Sigmoid colon (tissue), 6 donors: ENCODE measurements at regions not wholly inside any gene's neighbourhood (a gene's known extent, or its start where the extent isn't known, plus 50 kb on each side); places are given as distances from the start of the nearest gene placed in this dataset.

Experiments used
- DNase-seq: peaks from one replicate; pipeline ENCODE4 v3.0.0-alpha.2; 2019
- H3K27ac ChIP-seq, 4 donors: fragments of 200-600 bp; sonication (generic); one replicate each; pipeline ENCODE4 v1.5.1; 2016 to 2019; ENCODE audit warnings: mild to moderate bottlenecking in 1 of 4
- H3K27me3 ChIP-seq, 3 donors: fragments of 200-600 bp; sonication (generic); one replicate each; pipeline ENCODE4 v1.5.1; 2019; ENCODE audit warnings: mild to moderate bottlenecking in 1 of 3
- H3K36me3 ChIP-seq, 4 donors: fragments of 200-600 bp; sonication (generic); one replicate each; pipeline ENCODE4 v1.5.1; 2016 to 2019
- H3K4me1 ChIP-seq, 4 donors: fragments of 200-600 bp; sonication (generic); one replicate each; pipeline ENCODE4 v1.5.1; 2017 to 2019
- H3K4me3 ChIP-seq, 4 donors: fragments of 200-600 bp; sonication (generic); one replicate each; pipeline ENCODE4 v1.5.1; 2017 to 2019; ENCODE audit warnings: mild to moderate bottlenecking in 2 of 4, moderate library complexity in 1 of 4
- H3K9me3 ChIP-seq, 4 donors: fragments of 200-600 bp in 3 of 4; sonication (generic) in 3 of 4; one replicate each; pipeline versions ENCODE4 v1.5.1 to v1.6.1; 2013 to 2019
- EP300 ChIP-seq, 4 donors: sonication (generic); formaldehyde crosslinking; IDR thresholded peaks; one replicate each; pipeline ENCODE4 v1.6.1; 2017; ENCODE audit warnings: antibody characterized with exemption in 4 of 4
- POLR2A ChIP-seq, 2 donors: fragments of 450-650 bp; IDR thresholded peaks; one replicate each; pipeline ENCODE4 v1.6.1; 2016; ENCODE audit warnings: antibody characterized with exemption in 2 of 2, mild to moderate bottlenecking in 2 of 2, moderate library complexity in 2 of 2
- POLR2AphosphoS5 ChIP-seq, 4 donors: sonication (generic); formaldehyde crosslinking; IDR thresholded peaks; one replicate each; pipeline ENCODE4 v1.6.1; 2017; ENCODE audit warnings: antibody characterized with exemption in 4 of 4
- WGBS, 2 donors: extraction: QIAGEN DNeasy Blood & Tissue Kit; methylation state at CpG; one replicate each; pipeline ENCODE4 v1.1.7; 2013; 5-methylcytosine and 5-hydroxymethylcytosine counted together
- intact Hi-C: fragments of 100-400 bp; cut with DNase I; formaldehyde crosslinking; loops from one replicate; pipeline ENCODE4 v1.15.1; 2023
- TF ChIP-seq, protein P1 (sequence below), 4 experiments: fragments of 450-650 bp in 3 of 4; fragments of 200-600 bp in 1 of 4; IDR thresholded peaks; one replicate each; pipeline ENCODE4 v1.5.1; 2016 to 2019; ENCODE audit warnings: antibody characterized with exemption in 4 of 4, mild to moderate bottlenecking in 3 of 4, moderate library complexity in 2 of 4
- donor health status: healthy with polysubstance abuse.
- donor health status: healthy.

GRCh38 chr10:3631701-3632330, 153.2 kb downstream of the KLF6 start:
- no peaks in the 10 kb centered on the region for H3K9me3 ChIP-seq
- no peak overlapping the region for H3K4me3 ChIP-seq
- no peak overlapping the region for H3K27ac ChIP-seq
- DNase-seq, result no peak
- H3K4me1 ChIP-seq, result no peaks in the 10 kb centered on the region
- 85 to 87% methylated on average over 5 of the region's 5 CpGs for WGBS, 2 donors
- no peaks in the 10 kb centered on the region for H3K36me3 ChIP-seq
- TF ChIP-seq EP300 (IDR thresholded peaks at IDR 0.05) (no peak), POLR2A (IDR thresholded peaks at IDR 0.05) (no peak), POLR2AphosphoS5 (IDR thresholded peaks at IDR 0.05) (no peak)
- TF ChIP-seq, protein P1, sequence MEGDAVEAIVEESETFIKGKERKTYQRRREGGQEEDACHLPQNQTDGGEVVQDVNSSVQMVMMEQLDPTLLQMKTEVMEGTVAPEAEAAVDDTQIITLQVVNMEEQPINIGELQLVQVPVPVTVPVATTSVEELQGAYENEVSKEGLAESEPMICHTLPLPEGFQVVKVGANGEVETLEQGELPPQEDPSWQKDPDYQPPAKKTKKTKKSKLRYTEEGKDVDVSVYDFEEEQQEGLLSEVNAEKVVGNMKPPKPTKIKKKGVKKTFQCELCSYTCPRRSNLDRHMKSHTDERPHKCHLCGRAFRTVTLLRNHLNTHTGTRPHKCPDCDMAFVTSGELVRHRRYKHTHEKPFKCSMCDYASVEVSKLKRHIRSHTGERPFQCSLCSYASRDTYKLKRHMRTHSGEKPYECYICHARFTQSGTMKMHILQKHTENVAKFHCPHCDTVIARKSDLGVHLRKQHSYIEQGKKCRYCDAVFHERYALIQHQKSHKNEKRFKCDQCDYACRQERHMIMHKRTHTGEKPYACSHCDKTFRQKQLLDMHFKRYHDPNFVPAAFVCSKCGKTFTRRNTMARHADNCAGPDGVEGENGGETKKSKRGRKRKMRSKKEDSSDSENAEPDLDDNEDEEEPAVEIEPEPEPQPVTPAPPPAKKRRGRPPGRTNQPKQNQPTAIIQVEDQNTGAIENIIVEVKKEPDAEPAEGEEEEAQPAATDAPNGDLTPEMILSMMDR (IDR thresholded peaks at IDR 0.05), result no peak
- H3K27me3 ChIP-seq, result no peaks in the 10 kb centered on the region
- intact Hi-C loops, result no loop called here

DNA sequence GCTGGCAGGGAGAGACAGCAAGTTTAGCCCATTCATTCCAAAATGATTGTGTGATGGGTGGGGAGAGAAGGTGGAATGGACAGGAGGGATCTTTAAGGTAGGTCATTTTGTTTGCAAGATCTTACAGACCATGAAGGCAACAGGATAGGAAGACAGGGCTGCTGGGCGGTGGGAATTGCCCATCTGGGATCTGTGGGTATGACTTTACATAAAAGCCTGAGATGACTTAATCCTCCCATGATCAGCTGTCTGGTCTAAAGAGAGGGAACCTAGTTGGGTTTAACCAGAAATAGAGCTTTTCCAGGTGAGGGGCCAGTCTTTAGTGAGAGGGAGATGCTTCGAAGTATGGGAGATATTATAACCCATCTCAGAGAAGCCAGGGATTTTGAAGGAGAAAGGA, 153.7 kb downstream of the KLF6 start:
- intact Hi-C loops, result no loop called here

GRCh38 chr10:3625959-3626751, 158.9 kb downstream of the KLF6 start:
- DNase-seq, result no peak
- peaks cover 0 to 35% (median 17%) of the 10 kb centered on the region in 4 donors for H3K4me1 ChIP-seq
- peak overlapping the region in 2 of 4 donors; percentile 15 to 65 for H3K27ac ChIP-seq
- no peaks in the 10 kb centered on the region for H3K27me3 ChIP-seq
- no peak overlapping the region for H3K4me3 ChIP-seq
- WGBS, 2 donors, result 82 to 88% methylated on average over 11 of the region's 11 CpGs
- H3K9me3 ChIP-seq, result no peaks in the 10 kb centered on the region
- intact Hi-C loops, result loop anchor here (5.0 kb wide), 1 partner anchor 121 kb away; no protein-coding TSS in a partner anchor
- TF ChIP-seq POLR2A (IDR thresholded peaks at IDR 0.05) (no peak), EP300 (IDR thresholded peaks at IDR 0.05) (no peak), POLR2AphosphoS5 (IDR thresholded peaks at IDR 0.05) (no peak)
- TF ChIP-seq, protein P1 (IDR thresholded peaks at IDR 0.05), result no peak
- no peaks in the 10 kb centered on the region for H3K36me3 ChIP-seq

More for the DNA sequence above, 153.7 kb downstream of the KLF6 start:
- no peaks in the 10 kb centered on the region for H3K27me3 ChIP-seq
- TF ChIP-seq, protein P1 (IDR thresholded peaks at IDR 0.05), result no peak
- TF ChIP-seq POLR2AphosphoS5 (IDR thresholded peaks at IDR 0.05), result no peak
- TF ChIP-seq EP300 (IDR thresholded peaks at IDR 0.05), result no peak
- no peak overlapping the region for H3K27ac ChIP-seq
- H3K4me3 ChIP-seq, result no peak overlapping the region
- WGBS, 2 donors, result 93 to 95% methylated on average over 2 of the region's 2 CpGs
- H3K4me1 ChIP-seq, result peaks cover 0 to 1% (median 0%) of the 10 kb centered on the region in 4 donors
- H3K36me3 ChIP-seq, result no peaks in the 10 kb centered on the region
- H3K9me3 ChIP-seq, result no peaks in the 10 kb centered on the region
- DNase-seq, result no peak

GRCh38 chr10:3624367-3624766, 160.6 kb downstream of the KLF6 start:
- intact Hi-C loops, result loop anchor here (5.0 kb wide), 1 partner anchor 52 kb away; no protein-coding TSS in a partner anchor
- H3K9me3 ChIP-seq, result peaks cover 0 to 5% (median 2%) of the 10 kb centered on the region in 4 donors
- no peaks in the 10 kb centered on the region for H3K36me3 ChIP-seq
- WGBS, 2 donors, result 79 to 87% methylated on average over 8 of the region's 8 CpGs
- peak overlapping the region; percentile 51 to 75 (median 66) for H3K27ac ChIP-seq
- H3K4me1 ChIP-seq, result peaks cover 0 to 35% (median 17%) of the 10 kb centered on the region in 4 donors
- TF ChIP-seq, protein P1 (IDR thresholded peaks at IDR 0.05), result no peak
- TF ChIP-seq EP300 (IDR thresholded peaks at IDR 0.05), result peak in 2 of 4 donors; percentile 39 to 66
- TF ChIP-seq POLR2AphosphoS5 (IDR thresholded peaks at IDR 0.05), result peak in 2 of 4 donors; percentile 30 to 46
- no peaks in the 10 kb centered on the region for H3K27me3 ChIP-seq
- H3K4me3 ChIP-seq, result peak overlapping the region in 1 of 4 donors; percentile 4
- no peak for DNase-seq
